Left renal pelvis (tissue), 4 donors: ENCODE measurements at regions not wholly inside any gene's neighbourhood (a gene's known extent, or its start where the extent isn't known, plus 50 kb on each side); places are given as distances from the start of the nearest gene placed in this dataset.

Experiments used
- DNase-seq, 4 donors: peaks; one replicate each; pipeline ENCODE4 v3.0.0-alpha.2; 2013; ENCODE audit warnings: low read depth in 4 of 4, low spot score in 3 of 4

DNA sequence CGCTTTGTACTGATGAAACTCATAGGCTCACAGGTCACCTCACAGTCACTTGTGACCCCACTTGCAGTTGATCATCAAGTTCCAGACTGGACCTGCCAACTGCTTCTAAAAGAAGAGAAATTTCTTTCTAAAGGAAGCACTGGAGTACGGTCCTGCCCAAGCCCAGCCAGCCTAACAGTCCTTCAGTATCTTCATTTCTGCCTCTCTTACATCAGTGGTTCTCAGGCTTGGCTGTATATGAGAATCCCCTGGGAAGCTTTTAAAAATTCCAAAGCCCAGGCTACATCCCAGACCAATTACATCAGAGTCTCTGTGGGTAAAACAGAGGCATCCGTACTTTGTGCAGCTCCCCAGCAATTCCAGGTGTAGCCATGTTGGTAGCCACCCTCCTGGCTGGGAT lies 282.1 kb downstream of the NFIB start:
- no peak for DNase-seq

DNA sequence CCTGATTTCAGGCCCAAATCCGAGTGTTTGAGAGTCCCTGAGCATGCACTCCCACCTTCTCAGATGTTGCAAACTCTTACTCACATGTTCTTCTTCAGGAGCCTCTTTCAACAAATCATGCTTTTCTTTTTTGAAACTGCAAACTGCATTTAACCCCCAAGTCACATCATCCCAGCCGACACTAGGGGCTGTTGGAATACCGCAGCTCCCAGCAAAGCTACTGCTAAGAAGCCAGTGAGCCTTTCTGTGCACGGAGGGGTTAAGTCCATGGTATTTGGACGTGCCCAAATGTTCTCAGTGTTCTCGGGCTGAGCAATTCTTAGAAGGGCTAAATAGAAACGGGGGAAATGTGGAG lies 282.9 kb downstream of the NFIB start:
- DNase-seq: peak; percentile 29 to 52 (median 46)

DNA sequence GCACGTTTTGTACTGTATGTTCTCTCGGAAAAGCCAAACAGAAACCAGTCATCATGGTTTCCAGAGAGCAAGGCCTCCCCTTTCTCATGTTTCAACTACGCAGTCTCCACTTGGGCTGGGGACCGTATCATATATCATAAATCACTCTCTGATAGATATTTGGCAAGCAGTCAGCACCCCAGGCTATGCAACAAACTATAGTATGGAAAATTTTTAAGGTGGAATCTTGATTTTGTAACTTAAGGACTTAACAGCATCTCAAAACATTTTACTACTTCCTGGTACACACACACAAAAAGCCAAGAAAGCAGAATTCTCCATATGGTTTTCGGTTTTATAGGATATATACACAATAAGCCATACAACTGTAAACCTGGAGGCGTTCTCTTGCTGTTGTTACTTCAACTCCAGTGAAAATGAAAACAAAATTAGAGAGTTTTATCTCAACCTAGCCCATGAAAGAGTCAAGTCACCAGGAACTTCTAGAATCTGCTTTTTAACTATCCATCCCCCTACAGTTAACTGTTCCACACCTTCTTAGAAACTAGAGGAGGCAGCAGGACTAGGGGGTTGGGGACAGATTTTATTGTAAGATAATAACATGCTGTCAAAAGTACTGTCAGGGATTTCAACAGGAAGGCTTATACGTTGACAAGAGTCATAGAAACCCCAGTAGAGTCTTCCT lies 283.4 kb downstream of the NFIB start:
- DNase-seq: peak; percentile 68 to 82 (median 79)

DNA sequence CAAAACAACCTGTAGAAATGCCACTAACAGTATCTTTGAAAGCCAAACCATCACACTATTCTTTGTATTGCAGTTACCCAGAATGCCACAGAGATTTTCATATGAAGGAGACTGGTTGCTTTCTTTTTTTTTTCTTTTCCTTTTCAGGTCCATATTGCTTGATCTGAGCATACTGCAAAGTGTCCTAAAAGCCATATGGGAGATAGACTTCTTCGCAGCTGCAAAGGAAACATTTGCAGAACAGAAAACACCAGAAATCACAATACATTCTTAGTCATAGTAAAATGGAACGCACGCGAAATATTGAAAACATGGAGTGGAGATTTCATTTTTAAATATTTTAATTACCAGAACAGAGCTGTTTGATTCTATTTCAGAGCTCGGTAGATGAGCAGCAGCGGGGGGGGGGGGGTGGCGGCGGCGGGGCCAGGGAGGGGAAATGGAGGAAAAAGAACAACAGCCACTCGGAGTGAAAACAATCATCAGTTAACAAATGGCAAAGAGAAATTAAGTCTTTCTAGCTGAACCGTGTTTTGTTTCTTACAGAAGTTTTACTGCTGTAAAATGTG lies 284.1 kb downstream of the NFIB start:
- peak in 1 of 4 donors; percentile 10 for DNase-seq

DNA sequence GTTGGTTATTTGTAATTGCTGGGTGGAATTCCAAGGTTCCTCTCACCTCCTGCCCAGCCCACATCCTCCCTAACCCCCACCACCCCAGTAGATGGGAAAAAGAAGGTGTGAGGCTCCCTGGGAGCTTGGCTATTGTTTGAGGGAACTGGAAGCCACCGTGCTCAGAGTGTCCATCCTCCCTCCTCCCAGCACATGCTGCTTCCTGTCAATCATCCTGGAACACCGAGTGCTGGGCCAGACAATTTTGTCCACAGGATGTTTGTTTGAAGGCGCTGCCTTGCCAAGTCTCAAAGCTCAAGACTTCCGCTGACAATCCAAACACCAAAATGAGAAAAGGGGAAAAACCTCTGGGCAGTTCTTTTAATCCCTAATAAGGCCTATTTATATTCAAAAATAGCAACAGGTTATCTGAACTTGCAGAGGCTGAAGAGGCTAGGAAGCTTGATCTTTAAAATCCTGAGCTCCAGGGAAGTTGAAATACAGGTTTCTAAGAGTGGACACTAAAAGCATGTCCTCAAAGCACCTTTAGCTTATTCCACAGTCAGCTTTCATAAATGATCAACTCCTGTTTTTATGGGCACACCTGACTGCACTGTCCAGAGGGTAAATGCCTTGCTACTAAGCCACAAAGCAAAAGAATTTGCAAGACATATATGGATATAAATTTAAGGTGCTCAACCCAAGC lies 286.7 kb downstream of the NFIB start:
- DNase-seq: peak in 1 of 4 donors; percentile 42

DNA sequence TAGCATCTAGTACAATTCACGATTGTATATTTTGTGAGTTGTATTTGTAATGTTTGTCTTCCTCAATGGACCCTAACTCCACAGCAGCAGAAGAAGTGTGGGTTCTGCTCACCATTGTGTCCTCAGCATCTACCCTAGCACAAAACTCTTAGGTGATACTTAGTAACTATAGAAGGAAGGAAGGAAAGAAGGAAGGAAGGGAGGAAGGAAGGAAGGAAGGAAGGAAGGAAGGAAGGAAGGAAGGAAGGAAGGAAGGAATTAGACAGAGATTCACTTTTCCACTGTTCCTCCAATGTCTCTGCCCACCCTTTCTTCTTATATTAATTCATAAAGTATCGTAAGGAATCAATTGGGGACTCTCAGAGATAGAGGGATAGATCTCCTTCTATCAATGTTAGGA lies 288.2 kb downstream of the NFIB start:
- no peak for DNase-seq

DNA sequence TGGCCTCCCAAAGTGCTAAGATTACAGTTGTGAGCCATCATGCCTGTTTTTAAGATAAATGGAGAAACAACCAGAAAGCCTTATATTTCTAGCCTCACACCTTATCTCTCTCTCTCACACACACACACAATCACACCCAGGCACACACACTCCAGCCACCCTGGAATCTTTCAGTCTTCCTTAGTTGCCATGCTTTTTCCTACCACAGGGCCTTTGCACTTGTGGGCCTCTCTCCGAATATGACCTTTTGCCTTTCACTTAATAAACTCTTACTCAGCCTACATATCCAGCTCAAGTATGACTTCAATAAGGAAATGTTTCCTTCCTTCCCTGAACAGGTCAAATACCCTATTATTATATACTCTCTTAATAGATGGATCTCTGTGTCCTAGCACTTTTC lies 290.7 kb downstream of the NFIB start:
- no peak for DNase-seq

DNA sequence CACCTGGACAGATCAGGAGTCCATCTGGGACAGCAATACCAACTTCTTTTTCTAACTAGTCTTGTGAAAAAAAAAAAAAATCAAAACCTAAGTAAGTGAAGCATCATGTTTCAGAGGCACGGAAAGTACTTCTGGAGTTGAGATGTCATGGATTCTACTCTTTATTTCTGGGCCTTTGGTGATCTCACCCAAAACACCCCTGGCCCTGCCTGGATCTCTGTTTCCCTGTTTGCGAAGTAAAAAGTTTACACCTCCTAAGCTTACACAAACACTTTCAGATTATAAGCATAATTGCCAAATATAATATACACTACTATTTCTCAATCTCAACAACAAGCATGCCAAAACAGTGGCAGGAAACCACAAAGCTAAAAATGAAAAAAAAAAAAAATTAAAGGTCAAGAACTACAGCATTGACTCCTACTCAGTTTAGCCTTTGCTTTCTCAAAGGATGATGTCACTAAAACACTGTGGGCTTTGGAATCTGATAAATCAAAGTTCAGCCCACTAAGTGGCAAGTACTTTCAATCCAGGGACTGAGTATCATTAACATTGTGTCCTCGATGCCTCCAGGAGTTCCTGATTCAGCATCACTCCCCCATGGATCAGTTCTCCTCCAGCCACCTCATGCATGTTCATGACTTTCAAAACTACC lies 291.9 kb downstream of the NFIB start:
- no peak for DNase-seq

DNA sequence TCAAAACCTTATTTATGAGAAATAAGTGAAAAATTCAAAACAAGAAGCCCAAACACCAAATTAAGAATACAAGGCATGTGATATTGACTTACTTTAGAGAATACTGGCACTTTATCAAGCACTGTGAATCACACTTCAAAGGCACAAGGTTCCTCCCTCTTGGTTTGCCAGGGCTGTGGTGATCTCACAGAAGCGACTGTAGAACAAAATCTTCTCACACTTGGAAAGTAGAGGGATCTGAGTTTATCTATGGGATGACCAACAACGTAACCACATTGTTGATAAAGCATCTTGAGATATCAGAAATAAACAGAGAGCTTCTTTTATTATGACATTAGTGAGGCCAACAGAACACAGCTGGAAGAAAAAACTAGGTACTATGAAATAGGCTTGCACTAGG lies 295.9 kb downstream of the NFIB start:
- DNase-seq: no peak

DNA sequence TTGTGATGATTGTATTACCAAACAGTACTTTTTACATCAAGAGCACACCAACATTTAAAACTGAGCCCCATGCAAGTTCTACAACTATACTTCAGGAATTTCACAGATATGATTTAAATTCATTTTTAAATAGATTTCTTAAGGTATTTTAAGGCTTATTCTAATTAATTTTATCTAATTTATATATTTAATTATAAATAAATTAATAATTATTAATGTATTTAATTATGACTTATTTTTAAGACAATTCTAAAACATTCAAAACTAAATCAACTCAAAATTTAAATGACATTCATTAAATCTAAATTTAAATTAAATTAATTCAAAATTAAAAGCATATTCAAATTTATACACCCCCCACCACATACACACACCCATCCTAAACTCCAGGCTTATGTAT lies 299.2 kb downstream of the NFIB start:
- no peak for DNase-seq

DNA sequence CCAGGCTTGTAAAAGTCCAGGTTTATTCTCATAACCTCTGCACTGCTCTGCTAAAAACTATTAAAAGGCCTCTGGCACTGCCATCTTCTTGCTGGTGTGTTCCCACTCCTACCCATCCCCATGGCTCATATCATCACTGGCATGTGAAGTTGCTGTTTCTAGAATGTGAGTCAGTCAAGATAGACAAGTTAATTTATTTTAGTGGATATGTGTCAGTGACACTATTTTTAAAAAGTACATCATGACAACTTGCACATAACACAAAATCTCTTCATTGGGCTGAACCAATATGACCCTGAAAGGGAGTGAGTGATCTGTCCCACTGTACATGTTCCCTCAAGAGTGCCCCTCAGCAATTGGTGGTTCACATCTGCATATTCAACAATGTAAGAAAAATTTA lies 299.7 kb downstream of the NFIB start:
- DNase-seq: no peak

DNA sequence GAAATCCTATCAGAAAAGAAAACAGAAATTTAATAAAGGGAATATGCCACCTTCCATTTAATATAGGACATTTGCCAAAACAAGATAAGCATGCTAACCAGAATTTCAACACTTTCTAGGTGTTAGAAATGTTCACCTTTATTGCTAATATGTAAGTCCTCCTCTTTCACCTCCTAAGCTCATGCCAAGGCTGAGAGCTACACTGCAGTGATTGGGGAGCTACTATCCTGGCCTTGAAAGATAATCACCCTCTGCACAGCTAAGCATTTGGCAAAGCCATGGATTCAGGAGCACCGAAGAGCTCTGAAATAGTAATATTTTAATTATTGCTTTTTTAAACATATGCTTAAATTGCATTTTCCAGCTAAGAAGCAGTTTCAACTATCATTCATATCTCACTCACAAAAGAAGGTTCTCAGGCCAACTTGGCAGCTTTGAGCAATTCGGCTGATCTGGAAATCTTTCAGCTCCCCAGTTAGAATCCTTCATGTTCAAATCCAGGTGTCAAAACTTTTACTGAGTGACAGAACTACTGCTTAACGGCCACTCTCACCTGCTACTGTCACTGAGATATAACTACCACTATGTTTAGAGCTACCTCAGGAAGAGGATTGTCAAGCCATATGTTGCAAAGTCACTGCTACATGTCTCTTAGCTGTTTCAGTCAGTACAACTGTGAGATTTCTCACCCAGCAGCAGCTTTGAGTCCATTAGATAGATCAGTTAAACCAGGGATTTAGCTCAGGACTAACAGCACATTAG lies 302.0 kb downstream of the NFIB start:
- DNase-seq: no peak

DNA sequence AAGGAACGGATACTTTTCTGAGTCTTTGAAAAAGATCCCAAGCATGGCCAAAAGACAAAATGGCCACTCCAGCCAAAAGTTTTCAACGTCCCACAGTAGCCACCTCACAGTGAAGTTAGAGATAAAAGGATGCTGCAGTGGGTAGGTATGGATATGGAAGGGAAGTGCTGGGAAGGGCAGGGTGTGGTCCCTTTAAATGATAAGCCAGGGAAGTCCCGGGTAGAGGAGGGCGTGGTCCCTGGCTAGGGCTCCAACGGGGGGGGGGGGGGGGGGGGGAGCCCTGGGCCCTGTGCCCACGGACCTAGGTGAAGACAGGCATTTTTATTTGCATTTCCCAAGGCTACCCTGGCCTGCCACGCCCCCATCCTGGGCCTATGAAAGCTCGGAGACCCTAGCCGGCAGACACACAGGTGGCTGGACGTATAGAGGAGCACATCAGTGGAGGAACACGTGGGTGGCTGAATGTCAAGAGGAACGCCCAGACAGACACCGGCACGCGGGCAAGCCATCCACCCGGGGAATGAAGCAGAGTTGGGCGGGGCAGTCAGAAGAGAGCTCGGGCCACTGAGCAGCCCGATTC lies 306.7 kb downstream of the NFIB start:
- no peak for DNase-seq

DNA sequence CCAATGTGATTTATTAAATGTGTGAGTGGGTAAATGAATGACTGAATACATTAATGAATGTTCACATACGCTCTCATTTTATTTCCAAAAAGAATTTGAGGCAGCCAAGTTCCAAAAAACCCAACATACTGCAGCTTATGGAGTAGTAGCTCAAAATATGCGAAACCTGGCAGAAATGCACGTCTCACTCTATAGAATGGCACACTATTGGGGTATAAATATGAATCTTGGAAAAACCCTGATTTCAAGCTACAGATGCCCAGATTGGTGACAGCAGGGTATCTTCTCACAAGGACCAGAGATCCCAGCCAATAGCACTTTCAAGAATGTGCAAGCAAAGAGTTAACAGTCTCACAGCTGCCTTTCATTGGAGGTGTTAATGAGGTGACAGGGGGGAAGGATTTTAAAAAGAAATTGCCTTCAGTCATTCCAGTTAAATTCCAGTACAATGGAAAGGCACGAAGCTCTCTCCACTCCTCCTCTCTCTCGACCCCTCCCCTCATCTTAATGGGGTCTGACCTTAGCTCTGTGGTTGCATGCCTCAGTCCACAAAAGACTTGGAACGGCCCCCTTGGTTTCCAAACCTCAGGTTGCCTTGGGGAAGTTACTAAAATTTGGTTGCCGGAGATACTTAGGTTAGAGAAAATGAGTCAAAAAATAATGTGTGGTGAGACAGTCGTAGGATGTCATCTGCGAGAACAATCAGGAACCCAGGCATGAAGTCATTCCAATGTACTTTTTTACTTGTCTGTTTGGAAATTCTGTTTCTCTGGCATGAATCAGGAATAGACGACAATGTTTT lies 307.4 kb downstream of the NFIB start:
- no peak for DNase-seq

DNA sequence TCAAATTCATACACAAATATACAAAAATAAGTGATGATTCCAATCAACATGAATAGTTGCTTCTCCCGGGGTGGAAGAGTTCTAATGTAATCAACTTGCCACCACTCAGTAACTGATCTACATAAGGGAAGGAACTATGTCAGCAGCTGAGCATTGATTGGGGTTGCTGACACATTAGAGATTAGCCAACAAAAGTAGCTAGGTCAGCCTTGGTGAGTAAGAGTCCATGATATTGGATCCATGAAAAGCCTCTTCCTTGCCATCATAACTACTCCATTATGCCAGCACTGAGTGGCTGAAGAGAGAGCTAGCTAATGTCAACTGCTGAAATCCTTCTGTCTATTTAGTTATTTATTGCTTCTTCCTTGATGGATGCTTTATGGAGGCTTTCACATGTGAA lies 309.8 kb downstream of the NFIB start:
- DNase-seq: no peak

DNA sequence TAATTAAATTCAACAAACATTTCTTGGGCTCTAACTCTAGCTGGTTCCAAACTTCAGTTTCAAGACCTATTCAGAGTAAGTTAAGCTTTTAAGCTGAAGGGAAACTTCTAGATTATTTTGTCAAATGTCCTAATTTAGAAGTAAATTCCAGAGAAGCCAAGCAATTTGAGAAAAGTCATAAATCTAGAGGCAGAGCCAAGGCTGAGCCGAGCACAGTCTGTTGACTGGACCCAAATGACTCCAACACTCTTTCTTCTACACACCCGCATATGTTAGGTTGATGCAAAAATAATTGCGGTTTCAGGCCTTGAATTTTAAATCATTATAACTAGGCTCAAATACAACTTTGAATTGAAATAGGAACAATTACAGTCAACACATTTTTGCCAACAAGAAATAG lies 319.7 kb downstream of the NFIB start:
- no peak for DNase-seq

DNA sequence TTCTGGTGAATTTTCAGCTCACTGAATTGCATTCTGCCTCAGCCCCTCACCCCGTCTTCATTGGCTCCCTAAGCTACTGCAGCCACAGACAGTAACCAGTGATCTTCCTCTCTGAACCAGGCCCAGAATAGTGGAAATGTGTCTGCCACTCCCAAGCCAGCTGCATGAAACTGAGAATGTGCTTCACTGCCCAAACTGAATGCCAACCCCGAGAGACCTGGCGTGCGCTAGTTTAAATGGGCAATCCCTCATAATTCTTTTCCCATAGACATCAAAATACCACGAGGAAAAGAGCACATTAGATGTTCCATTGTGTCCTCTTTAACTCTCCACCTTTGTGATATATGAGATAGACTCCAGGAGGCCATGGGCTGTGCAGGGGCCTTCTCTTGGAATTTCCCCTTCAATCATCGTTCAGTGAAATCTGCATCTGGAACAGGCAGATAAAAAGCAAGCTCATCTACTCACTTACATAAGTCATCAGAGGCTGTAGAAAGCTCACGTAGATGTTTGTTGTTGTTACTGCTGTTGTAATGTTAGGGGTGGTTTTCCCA lies 320.2 kb downstream of the NFIB start:
- DNase-seq: no peak

DNA sequence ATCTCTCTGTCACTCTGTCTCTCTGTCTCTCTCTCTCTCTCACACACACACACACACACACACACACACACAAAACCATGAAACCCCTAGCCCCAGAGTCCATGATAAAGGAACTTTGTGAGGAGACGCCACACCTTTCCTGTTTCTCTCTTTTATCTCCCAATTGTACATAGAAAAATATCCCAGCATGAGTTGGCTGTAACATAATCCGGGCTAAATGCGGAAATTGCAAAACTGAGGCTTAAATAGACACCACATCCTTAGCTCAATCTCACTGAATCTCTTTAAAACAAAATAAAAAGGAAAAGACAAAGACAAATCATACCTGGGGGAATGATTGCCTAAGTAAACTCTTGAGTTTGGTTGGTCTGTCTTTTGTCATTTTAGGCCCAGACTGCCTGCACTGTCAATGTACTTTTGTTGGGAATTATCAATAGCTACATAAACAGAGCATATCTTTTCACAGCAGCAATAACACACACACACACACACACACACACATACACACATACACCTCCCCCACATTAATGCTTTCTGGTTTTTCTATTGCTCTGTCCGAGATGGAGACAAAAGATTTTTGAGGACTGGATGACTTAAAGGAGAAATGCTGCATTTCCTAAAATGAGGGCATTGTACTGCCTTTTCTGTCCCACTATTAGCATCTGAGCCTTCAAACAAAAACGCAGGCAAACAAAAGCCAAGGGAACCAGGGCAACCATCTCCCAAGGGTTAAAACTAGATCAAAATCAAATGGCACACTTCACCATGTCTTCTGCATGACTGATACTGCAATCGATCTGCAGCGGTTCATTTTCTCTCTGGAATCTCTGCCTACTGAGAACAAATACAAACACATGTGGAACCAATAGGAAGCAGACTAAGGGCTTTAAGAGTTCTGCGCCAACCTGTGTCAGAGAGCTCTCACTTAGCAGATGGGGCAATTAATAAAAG lies 321.5 kb downstream of the NFIB start:
- DNase-seq: no peak

DNA sequence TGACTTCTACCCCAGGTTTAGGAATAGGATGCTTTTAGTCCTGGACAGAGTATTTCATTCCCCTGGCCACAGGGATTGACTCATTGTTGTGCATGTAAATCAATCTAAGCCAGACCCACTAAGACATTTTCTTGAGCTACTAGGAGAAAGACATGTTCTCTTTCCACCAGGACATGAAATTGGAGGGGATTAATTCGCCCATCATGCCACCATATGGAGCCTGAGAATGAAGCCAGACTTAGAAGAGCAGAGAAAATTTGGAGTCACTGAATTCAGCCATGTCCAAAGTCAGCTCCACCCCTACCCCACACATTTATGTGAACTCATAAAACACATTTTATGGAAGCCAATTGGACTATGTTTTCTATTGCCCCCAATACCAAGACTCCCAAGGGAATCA lies 322.5 kb downstream of the NFIB start:
- no peak for DNase-seq
